ENCODE measurements at regions not wholly inside any gene's neighbourhood (a gene's known extent, or its start where the extent isn't known, plus 50 kb on each side); places are given as distances from the start of the nearest gene placed in this dataset.

DNA sequence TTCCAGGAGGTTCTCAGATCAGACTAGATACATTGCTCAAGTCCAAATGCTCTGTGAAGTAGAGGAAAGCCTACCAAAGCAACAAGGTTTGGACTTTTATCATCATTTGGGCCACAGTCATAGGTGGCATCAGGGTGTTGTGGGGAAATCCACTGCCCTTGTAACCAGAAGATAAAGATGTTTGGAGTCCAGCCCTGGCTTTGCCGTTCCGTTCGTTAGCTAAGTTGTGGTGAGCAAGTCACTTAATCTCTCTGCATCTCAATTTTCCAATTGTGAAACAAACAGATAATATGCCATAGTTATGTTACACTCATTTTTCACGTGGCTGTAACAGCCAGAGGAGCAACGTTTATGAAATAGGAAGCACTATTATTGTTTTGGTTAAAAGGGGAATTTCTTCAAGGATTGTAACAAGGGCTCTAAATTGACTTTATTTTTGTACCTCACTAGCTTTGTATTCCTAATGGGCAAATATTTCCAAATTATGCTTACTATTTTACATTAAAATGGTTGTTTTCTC lies 125.6 kb downstream of the CD47 start:
- no peaks in the 10 kb centered on the region for H4K20me1 ChIP-seq (replicated peaks; ENCODE audit: control insufficient read depth, extremely low read depth, insufficient read depth, low read length)
- no peaks in the 10 kb centered on the region for H3K9me1 ChIP-seq (replicated peaks; ENCODE audit: control insufficient read depth, extremely low read depth, insufficient read depth, low read length)
- no peaks in the 10 kb centered on the region for H3K79me2 ChIP-seq (ENCODE audit: control insufficient read depth, insufficient read depth, low read length)
- dilution Hi-C loops (cut with MboI; ENCODE audit: extremely low pct_ligation_motif_present, low sequenced_read_pairs) (no loop called here), intact Hi-C loops (cut with micrococcal nuclease) (no loop called here)
- no peak overlapping the region for H3K4me2 ChIP-seq (ENCODE audit: insufficient read depth, low read length)
- POLR2A ChIA-PET = no interaction called here
- no peaks in the 10 kb centered on the region for H3K36me3 ChIP-seq (ENCODE audit: control insufficient read depth in 2 of 2, extremely low read depth in 1 of 2, insufficient read depth in 2 of 2, low read length in 2 of 2)
- CTCF ChIA-PET = interaction anchor here (3.3 kb wide), 1 partner anchor 22 kb away, joined by 7 read pairs; no protein-coding TSS in a partner anchor
- FAIRE-seq = no peak
- no peak overlapping the region for H2AFZ ChIP-seq (ENCODE audit: low read depth, low read length)
- no peaks in the 10 kb centered on the region for H3K27me3 ChIP-seq (ENCODE audit: control insufficient read depth in 2 of 2, insufficient read depth in 2 of 2, low read length in 2 of 2)
- DNase-seq (ENCODE audit: low read depth, low spot score) = no peak
- no peak overlapping the region for H3K9ac ChIP-seq (replicated peaks; ENCODE audit: extremely low read depth, insufficient read depth, low read length)
- no peak for TF ChIP-seq JUN (IDR thresholded peaks at IDR 0.05; ENCODE audit: borderline replicate concordance, insufficient read depth, insufficient read length, low read depth)
- no peak for TF ChIP-seq MYC (IDR thresholded peaks at IDR 0.05; ENCODE audit: low read depth, low read length)
- no peak for TF ChIP-seq EZH2 (IDR thresholded peaks at IDR 0.05; ENCODE audit: borderline replicate concordance, low read depth, low read length, severe bottlenecking)
- TF ChIP-seq, protein P1, sequence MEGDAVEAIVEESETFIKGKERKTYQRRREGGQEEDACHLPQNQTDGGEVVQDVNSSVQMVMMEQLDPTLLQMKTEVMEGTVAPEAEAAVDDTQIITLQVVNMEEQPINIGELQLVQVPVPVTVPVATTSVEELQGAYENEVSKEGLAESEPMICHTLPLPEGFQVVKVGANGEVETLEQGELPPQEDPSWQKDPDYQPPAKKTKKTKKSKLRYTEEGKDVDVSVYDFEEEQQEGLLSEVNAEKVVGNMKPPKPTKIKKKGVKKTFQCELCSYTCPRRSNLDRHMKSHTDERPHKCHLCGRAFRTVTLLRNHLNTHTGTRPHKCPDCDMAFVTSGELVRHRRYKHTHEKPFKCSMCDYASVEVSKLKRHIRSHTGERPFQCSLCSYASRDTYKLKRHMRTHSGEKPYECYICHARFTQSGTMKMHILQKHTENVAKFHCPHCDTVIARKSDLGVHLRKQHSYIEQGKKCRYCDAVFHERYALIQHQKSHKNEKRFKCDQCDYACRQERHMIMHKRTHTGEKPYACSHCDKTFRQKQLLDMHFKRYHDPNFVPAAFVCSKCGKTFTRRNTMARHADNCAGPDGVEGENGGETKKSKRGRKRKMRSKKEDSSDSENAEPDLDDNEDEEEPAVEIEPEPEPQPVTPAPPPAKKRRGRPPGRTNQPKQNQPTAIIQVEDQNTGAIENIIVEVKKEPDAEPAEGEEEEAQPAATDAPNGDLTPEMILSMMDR (IDR thresholded peaks at IDR 0.05; ENCODE audit: extremely low read depth in 1 of 2, insufficient read depth in 1 of 2, low read depth in 1 of 2, low read length in 2 of 2) = no peak
- no peak for TF ChIP-seq FOS (IDR thresholded peaks at IDR 0.05; ENCODE audit: borderline replicate concordance, insufficient read depth, low read length)
- no peak for TF ChIP-seq POLR2A (IDR thresholded peaks at IDR 0.05; ENCODE audit: low read depth, low read length)
- no peaks in the 10 kb centered on the region for H3K9me3 ChIP-seq (replicated peaks; ENCODE audit: control insufficient read depth, insufficient read depth, low read length)
- no peak overlapping the region for H3K4me3 ChIP-seq (replicated peaks in 1 of 3; ENCODE audit: insufficient read depth in 1 of 3, low read depth in 1 of 3, low read length in 3 of 3)
- H3K27ac ChIP-seq (ENCODE audit: insufficient read depth, low read depth, low read length) = no peak overlapping the region
- H3K4me1 ChIP-seq (ENCODE audit: control insufficient read depth, extremely low read depth, insufficient read depth, low read length) = peaks cover 19% of the 10 kb centered on the region
- BruUV-seq (replicated peaks) = no TSS peak

DNA sequence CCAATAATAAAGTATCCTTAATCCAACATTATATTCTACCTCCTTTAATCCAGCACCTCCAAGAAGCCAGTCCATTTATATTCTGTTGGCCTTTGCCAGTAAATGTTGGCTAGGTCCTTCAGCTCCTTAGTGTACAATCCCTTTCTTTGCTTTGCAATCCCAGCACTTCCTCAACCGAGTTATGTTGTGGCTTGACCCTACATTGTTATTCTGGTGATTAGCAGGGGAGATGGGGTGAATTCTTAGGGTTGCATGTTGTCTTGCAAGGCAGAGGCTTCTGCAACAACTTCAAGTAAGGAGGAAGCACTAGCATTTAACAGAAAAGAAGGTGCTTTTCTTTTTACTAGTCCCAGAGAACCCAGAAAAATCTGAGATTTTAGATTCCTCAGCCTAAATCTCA lies 127.2 kb downstream of the CD47 start:
- no peak for FAIRE-seq
- Histone ChIP-seq H3K36me3 (ENCODE audit: control insufficient read depth in 2 of 2, extremely low read depth in 1 of 2, insufficient read depth in 2 of 2, low read length in 2 of 2) (no peaks in the 10 kb centered on the region), H2AFZ (ENCODE audit: low read depth, low read length) (no peak overlapping the region), H3K4me2 (ENCODE audit: insufficient read depth, low read length) (no peak overlapping the region), H3K27me3 (ENCODE audit: control insufficient read depth in 2 of 2, insufficient read depth in 2 of 2, low read length in 2 of 2) (no peaks in the 10 kb centered on the region), H4K20me1 (replicated peaks; ENCODE audit: control insufficient read depth, extremely low read depth, insufficient read depth, low read length) (no peaks in the 10 kb centered on the region), H3K4me3 (replicated peaks in 1 of 3; ENCODE audit: insufficient read depth in 1 of 3, low read depth in 1 of 3, low read length in 3 of 3) (no peak overlapping the region), H3K79me2 (ENCODE audit: control insufficient read depth, insufficient read depth, low read length) (no peaks in the 10 kb centered on the region), H3K9me3 (replicated peaks; ENCODE audit: control insufficient read depth, insufficient read depth, low read length) (no peaks in the 10 kb centered on the region), H3K9ac (replicated peaks; ENCODE audit: extremely low read depth, insufficient read depth, low read length) (no peak overlapping the region), H3K9me1 (replicated peaks; ENCODE audit: control insufficient read depth, extremely low read depth, insufficient read depth, low read length) (no peaks in the 10 kb centered on the region), H3K27ac (ENCODE audit: insufficient read depth, low read depth, low read length) (no peak overlapping the region), H3K4me1 (ENCODE audit: control insufficient read depth, extremely low read depth, insufficient read depth, low read length) (peaks cover 22% of the 10 kb centered on the region)
- ChIA-PET CTCF (interaction anchor here (3.3 kb wide), 1 partner anchor 23 kb away, joined by 7 read pairs; no protein-coding TSS in a partner anchor), POLR2A (no interaction called here)
- intact Hi-C loops (cut with micrococcal nuclease) (no loop called here), dilution Hi-C loops (cut with MboI; ENCODE audit: extremely low pct_ligation_motif_present, low sequenced_read_pairs) (no loop called here)
- no peak for DNase-seq (ENCODE audit: low read depth, low spot score)
- no peak for TF ChIP-seq GATA2 (IDR thresholded peaks at IDR 0.05; ENCODE audit: insufficient read depth, insufficient read length, low read depth, low read length)
- TF ChIP-seq, protein P2, sequence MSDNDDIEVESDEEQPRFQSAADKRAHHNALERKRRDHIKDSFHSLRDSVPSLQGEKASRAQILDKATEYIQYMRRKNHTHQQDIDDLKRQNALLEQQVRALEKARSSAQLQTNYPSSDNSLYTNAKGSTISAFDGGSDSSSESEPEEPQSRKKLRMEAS (IDR thresholded peaks at IDR 0.05; ENCODE audit: insufficient read depth, insufficient read length) = no peak
- TF ChIP-seq, protein P1 (IDR thresholded peaks at IDR 0.05; ENCODE audit: extremely low read depth in 1 of 2, insufficient read depth in 1 of 2, low read depth in 1 of 2, low read length in 2 of 2) = no peak
- TF ChIP-seq JUN (IDR thresholded peaks at IDR 0.05; ENCODE audit: borderline replicate concordance, insufficient read depth, insufficient read length, low read depth) = no peak
- TF ChIP-seq FOS (IDR thresholded peaks at IDR 0.05; ENCODE audit: borderline replicate concordance, insufficient read depth, low read length) = no peak
- no peak for TF ChIP-seq POLR2AphosphoS5 (IDR thresholded peaks at IDR 0.05; ENCODE audit: insufficient read depth, low read depth, low read length)
- TF ChIP-seq EZH2 (IDR thresholded peaks at IDR 0.05; ENCODE audit: borderline replicate concordance, low read depth, low read length, severe bottlenecking) = no peak
- TF ChIP-seq MYC (IDR thresholded peaks at IDR 0.05; ENCODE audit: low read depth, low read length) = no peak
- TF ChIP-seq POLR2A (IDR thresholded peaks at IDR 0.05; ENCODE audit: low read depth, low read length) = no peak
- no TSS peak for BruUV-seq (replicated peaks)
